Astrocyte (in vitro differentiated cells and primary cell): ENCODE measurements at regions not wholly inside any gene's neighbourhood (a gene's known extent, or its start where the extent isn't known, plus 50 kb on each side); places are given as distances from the start of the nearest gene placed in this dataset.
"Not testable (repeated sequence)": the region's sequence is repeated elsewhere in the genome, so short reads cannot be mapped to it uniquely, and the experiment has no call there.

Experiments used
- DNase-seq: peaks from one replicate; pipeline ENCODE4 v3.0.0-alpha.2; 2010; ENCODE audit warnings: low read depth
- FAIRE-seq: peaks from 2 replicates; lab custom pipeline; 2011; peaks lifted over from hg19 to GRCh38; lab: Jason Lieb, UNC
- H2AFZ ChIP-seq: 2 replicates; pipeline ENCODE4 v1.6.0; 2012; ENCODE audit warnings: low read depth, low read length, inconsistent platforms
- H3K27ac ChIP-seq: 2 replicates; pipeline ENCODE4 v1.5.1; 2011; ENCODE audit warnings: low read depth, low read length, inconsistent platforms
- H3K27me3 ChIP-seq: 2 replicates; pipeline ENCODE4 v1.6.0; 2011; ENCODE audit warnings: low read length, inconsistent platforms; ENCODE audit not compliant: insufficient read depth
- H3K36me3 ChIP-seq: 2 replicates; pipeline ENCODE4 v1.5.1; 2011; ENCODE audit warnings: low read length, inconsistent platforms; ENCODE audit not compliant: insufficient read depth
- H3K4me1 ChIP-seq: 2 replicates; pipeline ENCODE4 v1.5.1; 2011; ENCODE audit warnings: low read length, inconsistent platforms; ENCODE audit not compliant: insufficient read depth
- H3K4me2 ChIP-seq: 2 replicates; pipeline ENCODE4 v1.6.0; 2012; ENCODE audit warnings: low read length, inconsistent platforms
- H3K4me3 ChIP-seq: 2 replicates; pipeline ENCODE4 v1.5.1; 2011; ENCODE audit warnings: low read depth, mild to moderate bottlenecking, low read length, inconsistent platforms; ENCODE audit not compliant: insufficient read depth
- H3K79me2 ChIP-seq: 2 replicates; pipeline ENCODE4 v1.6.0; 2012; ENCODE audit warnings: mild to moderate bottlenecking, low read length, inconsistent platforms; ENCODE audit not compliant: insufficient read depth
- H3K9ac ChIP-seq: 2 replicates; pipeline ENCODE4 v1.6.0; 2012; ENCODE audit warnings: mild to moderate bottlenecking, low read length, inconsistent platforms
- H3K9me3 ChIP-seq: 2 replicates; pipeline ENCODE4 v1.5.1; 2012; ENCODE audit warnings: low read depth, mild to moderate bottlenecking, low read length, inconsistent platforms; ENCODE audit not compliant: insufficient read depth
- H4K20me1 ChIP-seq: 2 replicates; pipeline ENCODE4 v1.6.0; 2012; ENCODE audit warnings: low read length, inconsistent platforms; ENCODE audit not compliant: insufficient read depth
- H3K27ac Mint-ChIP-seq: one replicate; pipeline ENCODE4 v1.8.0; 2021; ENCODE audit warnings: mild to moderate bottlenecking, mixed read lengths; ENCODE audit not compliant: unreplicated experiment
- H3K27me3 Mint-ChIP-seq: one replicate; pipeline ENCODE4 v1.8.0; 2021; ENCODE audit warnings: low read depth, mixed read lengths; ENCODE audit not compliant: unreplicated experiment
- H3K36me3 Mint-ChIP-seq: one replicate; pipeline ENCODE4 v1.8.0; 2021; ENCODE audit warnings: low read depth, mixed read lengths; ENCODE audit not compliant: unreplicated experiment
- H3K4me1 Mint-ChIP-seq: one replicate; pipeline ENCODE4 v1.8.0; 2021; ENCODE audit warnings: low read depth, mixed read lengths; ENCODE audit not compliant: unreplicated experiment
- H3K4me3 Mint-ChIP-seq: one replicate; pipeline ENCODE4 v1.8.0; 2021; ENCODE audit warnings: mild to moderate bottlenecking, moderate library complexity, mixed read lengths; ENCODE audit not compliant: unreplicated experiment
- H3K9me3 Mint-ChIP-seq: one replicate; pipeline ENCODE4 v1.8.0; 2021; ENCODE audit warnings: mild to moderate bottlenecking, mixed read lengths; ENCODE audit not compliant: unreplicated experiment
- CTCF ChIP-seq: IDR thresholded peaks from 2 replicates; pipeline ENCODE4 v1.5.1; 2011; ENCODE audit warnings: low read depth, mild to moderate bottlenecking, inconsistent platforms, low read length, moderate library complexity; ENCODE audit not compliant: insufficient read depth
- EZH2 ChIP-seq: IDR thresholded peaks from 2 replicates; pipeline ENCODE4 v1.6.1; 2012; ENCODE audit warnings: mild to moderate bottlenecking, low read length, inconsistent platforms; ENCODE audit not compliant: insufficient read depth

GRCh38 chr10:35263827-35264226 lies 72.5 kb upstream of the CCNY start:
- not testable (repeated sequence) for H3K27ac Mint-ChIP-seq, H3K27ac ChIP-seq, H3K27me3 ChIP-seq, H3K4me3 Mint-ChIP-seq, H3K36me3 ChIP-seq, H3K4me1 Mint-ChIP-seq, H3K9me3 Mint-ChIP-seq, H3K4me2 ChIP-seq, H3K4me3 ChIP-seq, H3K36me3 Mint-ChIP-seq, DNase-seq, H3K79me2 ChIP-seq, H4K20me1 ChIP-seq, FAIRE-seq, H2AFZ ChIP-seq, H3K9ac ChIP-seq, H3K27me3 Mint-ChIP-seq, H3K9me3 ChIP-seq
- peaks cover 10% of the 10 kb centered on the region for H3K4me1 ChIP-seq

DNA sequence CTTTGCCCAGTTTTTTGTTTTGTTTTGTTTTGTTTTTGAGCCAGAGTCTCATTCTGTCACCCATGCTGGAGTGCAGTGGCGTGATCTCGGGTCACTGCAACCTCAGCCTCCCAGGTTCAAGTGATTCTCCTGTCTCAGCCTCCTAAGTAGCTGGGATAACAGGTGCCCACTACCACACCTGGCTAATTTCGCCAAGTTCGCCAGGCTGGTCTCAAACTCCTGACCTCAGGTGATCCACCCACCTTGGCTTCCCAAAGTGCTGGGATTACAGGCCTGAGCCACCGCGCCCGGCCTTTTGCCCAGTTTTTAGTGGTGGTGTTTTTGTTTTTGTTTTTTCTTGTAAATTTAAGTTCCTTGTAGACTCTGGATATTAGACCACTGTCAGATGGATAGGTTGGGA lies 71.7 kb upstream of the CCNY start:
- H3K4me3 Mint-ChIP-seq = not testable (repeated sequence)

GRCh38 chr10:35265435-35265834 lies 70.9 kb upstream of the CCNY start:
- H3K4me3 ChIP-seq = no peak overlapping the region
- no peaks in the 10 kb centered on the region for H3K36me3 ChIP-seq
- H3K9me3 Mint-ChIP-seq = peaks cover 2% of the 10 kb centered on the region
- peaks cover 2% of the 10 kb centered on the region for H3K27me3 ChIP-seq
- no peak for DNase-seq
- H4K20me1 ChIP-seq = no peaks in the 10 kb centered on the region
- H3K9ac ChIP-seq = no peak overlapping the region
- peaks cover 3% of the 10 kb centered on the region for H3K4me1 ChIP-seq
- H3K4me3 Mint-ChIP-seq = no peak overlapping the region
- no peak overlapping the region for H3K27ac Mint-ChIP-seq
- TF ChIP-seq CTCF (no peak), EZH2 (no peak)
- no peak overlapping the region for H3K4me2 ChIP-seq
- no peaks in the 10 kb centered on the region for H3K36me3 Mint-ChIP-seq
- H3K79me2 ChIP-seq = no peaks in the 10 kb centered on the region
- peaks cover 9% of the 10 kb centered on the region for H3K4me1 Mint-ChIP-seq
- H2AFZ ChIP-seq = no peak overlapping the region
- H3K27ac ChIP-seq = no peak overlapping the region
- H3K27me3 Mint-ChIP-seq = no peaks in the 10 kb centered on the region
- FAIRE-seq = no peak
- no peaks in the 10 kb centered on the region for H3K9me3 ChIP-seq

More for the DNA sequence above, 71.7 kb upstream of the CCNY start:
- not testable (repeated sequence) for H3K36me3 ChIP-seq, H3K27ac ChIP-seq, H3K36me3 Mint-ChIP-seq, H3K9me3 ChIP-seq, DNase-seq, H3K27me3 ChIP-seq, H3K27me3 Mint-ChIP-seq, H3K9me3 Mint-ChIP-seq, FAIRE-seq, H3K27ac Mint-ChIP-seq, H2AFZ ChIP-seq, H3K79me2 ChIP-seq, H3K9ac ChIP-seq, H3K4me3 ChIP-seq, H3K4me2 ChIP-seq, H4K20me1 ChIP-seq
- H3K4me1 Mint-ChIP-seq = peaks cover 12% of the 10 kb centered on the region
- peaks cover 10% of the 10 kb centered on the region for H3K4me1 ChIP-seq

DNA sequence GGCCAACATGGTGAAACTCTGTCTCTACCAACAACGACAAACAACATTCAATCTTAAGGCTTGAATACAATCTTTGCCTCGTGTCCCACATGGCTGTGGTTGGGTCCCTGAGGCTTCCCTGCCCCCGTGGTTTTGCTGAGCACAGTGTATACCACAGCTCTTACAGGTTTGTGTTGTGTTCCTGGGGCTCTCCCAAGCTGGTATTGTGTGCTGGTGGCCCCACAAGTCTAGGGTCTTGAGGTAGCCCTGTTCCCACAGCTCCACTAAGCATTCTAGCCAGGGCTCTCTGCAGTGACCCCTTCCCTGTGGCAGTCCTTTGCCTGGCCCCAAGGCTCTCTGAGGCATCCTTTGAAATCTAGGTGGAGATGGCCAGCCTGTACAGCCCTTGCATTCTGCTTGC lies 68.0 kb upstream of the CCNY start:
- Mint-ChIP-seq H3K27ac (no peak overlapping the region), H3K4me3 (no peak overlapping the region)

More for the DNA sequence above, 68.0 kb upstream of the CCNY start:
- H3K36me3 ChIP-seq = no peaks in the 10 kb centered on the region
- no peak overlapping the region for H2AFZ ChIP-seq
- peaks cover 2% of the 10 kb centered on the region for H3K27me3 ChIP-seq
- H3K4me1 ChIP-seq = no peaks in the 10 kb centered on the region
- no peak for FAIRE-seq
- no peaks in the 10 kb centered on the region for H3K79me2 ChIP-seq
- H4K20me1 ChIP-seq = no peaks in the 10 kb centered on the region
- no peaks in the 10 kb centered on the region for H3K9me3 ChIP-seq
- H3K9ac ChIP-seq = no peak overlapping the region
- H3K27ac ChIP-seq = no peak overlapping the region
- no peaks in the 10 kb centered on the region for H3K9me3 Mint-ChIP-seq
- no peak for TF ChIP-seq EZH2
- TF ChIP-seq CTCF = no peak
- no peaks in the 10 kb centered on the region for H3K36me3 Mint-ChIP-seq
- H3K4me3 ChIP-seq = no peak overlapping the region
- no peak overlapping the region for H3K4me2 ChIP-seq
- no peaks in the 10 kb centered on the region for H3K27me3 Mint-ChIP-seq
- peaks cover 17% of the 10 kb centered on the region for H3K4me1 Mint-ChIP-seq
- DNase-seq = no peak
